ENCODE measurements at regions not wholly inside any gene's neighbourhood (a gene's known extent, or its start where the extent isn't known, plus 50 kb on each side); places are given as distances from the start of the nearest gene placed in this dataset.

DNA sequence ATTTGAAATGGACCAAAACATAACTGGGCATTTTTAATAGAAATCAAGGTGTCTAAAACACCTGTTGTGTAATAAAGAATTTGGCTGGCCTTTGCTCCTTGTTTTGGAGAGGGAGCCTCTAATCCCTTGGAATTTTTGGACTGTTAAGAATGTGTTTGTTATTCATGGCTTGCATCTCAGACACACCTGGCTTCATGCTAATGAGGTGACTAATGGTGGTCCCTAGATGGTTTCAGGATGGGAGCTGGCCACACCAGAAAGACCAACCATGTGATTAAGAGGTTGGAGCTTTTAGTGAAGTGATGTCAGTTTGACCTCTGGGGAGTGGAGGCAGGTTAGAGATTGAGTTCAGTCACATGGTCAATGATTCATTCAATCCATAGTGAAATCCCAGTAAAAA, 328.4 kb downstream of the DHX35 start:
- Mint-ChIP-seq H3K4me3 (no peak overlapping the region), H3K4me1 (ENCODE audit: low read depth in 2 of 2) (no peaks in the 10 kb centered on the region), H3K36me3 (ENCODE audit: insufficient read depth) (no peaks in the 10 kb centered on the region), H3K27me3 (peaks cover 22 to 28% of the 10 kb centered on the region in 2 donors), H3K9me3 (no peaks in the 10 kb centered on the region), H3K27ac (no peak overlapping the region)
- ATAC-seq (replicated peaks): no peak
- DNase-seq: no peak

DNA sequence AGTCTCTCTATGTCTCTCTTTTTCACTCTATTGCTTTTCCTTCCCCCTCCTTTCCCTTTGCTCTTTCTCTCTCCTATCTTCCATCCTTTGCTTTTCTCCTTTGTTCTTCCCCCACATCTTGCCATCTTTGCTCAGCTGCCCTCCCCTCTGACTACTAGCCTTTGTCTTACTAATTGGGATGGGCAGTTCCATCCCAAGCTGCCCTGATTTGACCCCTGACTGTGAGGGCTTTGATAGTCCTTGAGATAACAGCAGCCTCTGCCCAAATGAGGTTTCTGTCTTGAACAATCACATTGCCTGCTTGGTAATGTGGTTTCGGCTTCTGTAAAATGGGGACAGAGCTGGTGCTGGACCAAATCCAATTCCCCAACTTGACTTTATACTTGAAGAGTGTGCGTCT, 327.7 kb downstream of the DHX35 start:
- ATAC-seq (replicated peaks) (no peak), DNase-seq (no peak)
- Mint-ChIP-seq H3K27me3 (peaks cover 22 to 24% of the 10 kb centered on the region in 2 donors), H3K4me3 (no peak overlapping the region), H3K9me3 (no peaks in the 10 kb centered on the region), H3K4me1 (ENCODE audit: low read depth in 2 of 2) (no peaks in the 10 kb centered on the region), H3K27ac (no peak overlapping the region), H3K36me3 (ENCODE audit: insufficient read depth) (no peaks in the 10 kb centered on the region)

DNA sequence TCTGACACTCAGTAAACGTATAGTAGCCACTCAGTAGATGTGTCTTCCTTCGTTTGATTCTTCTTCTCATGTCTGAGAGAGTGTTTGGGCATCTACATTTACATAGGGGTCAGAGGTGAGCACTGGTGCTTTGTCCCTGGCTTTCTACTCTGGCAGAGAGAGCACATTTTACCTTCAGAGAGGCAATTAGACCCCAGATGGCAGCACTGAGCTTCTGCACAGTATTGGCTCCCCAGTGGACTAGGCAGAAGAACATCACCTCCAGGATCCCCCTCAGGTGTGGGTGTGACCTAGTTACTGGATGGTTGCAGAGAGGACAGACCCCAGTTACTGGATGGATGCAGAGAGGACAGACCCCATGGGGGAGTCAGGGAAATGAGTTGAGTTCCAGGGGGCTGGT, 327.2 kb downstream of the DHX35 start:
- Mint-ChIP-seq H3K27ac (no peak overlapping the region), H3K4me3 (no peak overlapping the region), H3K27me3 (peaks cover 20 to 22% of the 10 kb centered on the region in 2 donors), H3K36me3 (ENCODE audit: insufficient read depth) (no peaks in the 10 kb centered on the region), H3K9me3 (no peaks in the 10 kb centered on the region), H3K4me1 (ENCODE audit: low read depth in 2 of 2) (no peaks in the 10 kb centered on the region)
- ATAC-seq (replicated peaks) (no peak), DNase-seq (no peak)

DNA sequence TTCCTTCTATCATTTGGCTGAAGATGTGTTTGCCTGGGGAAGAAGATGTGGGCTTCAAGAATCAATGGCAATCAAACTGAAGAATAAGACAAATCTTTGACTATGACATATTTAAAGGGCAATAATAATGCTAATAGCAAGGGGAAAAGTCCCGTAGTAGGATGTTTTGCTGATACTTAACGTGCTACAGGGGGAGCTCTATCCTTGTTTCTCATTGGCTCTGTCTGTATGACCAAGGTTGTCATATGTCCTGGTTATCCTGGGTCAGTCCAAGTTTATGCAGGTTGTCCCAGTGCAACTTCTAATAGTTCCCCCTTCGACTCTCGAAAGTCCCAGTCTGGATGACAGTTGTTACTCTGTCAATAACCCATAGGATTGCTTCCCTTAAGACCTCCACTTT, 321.3 kb downstream of the DHX35 start:
- Mint-ChIP-seq H3K27ac (no peak overlapping the region), H3K9me3 (no peaks in the 10 kb centered on the region), H3K4me3 (no peak overlapping the region), H3K4me1 (ENCODE audit: low read depth in 2 of 2) (no peaks in the 10 kb centered on the region), H3K27me3 (peaks cover 22 to 30% of the 10 kb centered on the region in 2 donors), H3K36me3 (ENCODE audit: insufficient read depth) (peaks cover 3% of the 10 kb centered on the region)
- ATAC-seq (replicated peaks) (no peak), DNase-seq (no peak)

DNA sequence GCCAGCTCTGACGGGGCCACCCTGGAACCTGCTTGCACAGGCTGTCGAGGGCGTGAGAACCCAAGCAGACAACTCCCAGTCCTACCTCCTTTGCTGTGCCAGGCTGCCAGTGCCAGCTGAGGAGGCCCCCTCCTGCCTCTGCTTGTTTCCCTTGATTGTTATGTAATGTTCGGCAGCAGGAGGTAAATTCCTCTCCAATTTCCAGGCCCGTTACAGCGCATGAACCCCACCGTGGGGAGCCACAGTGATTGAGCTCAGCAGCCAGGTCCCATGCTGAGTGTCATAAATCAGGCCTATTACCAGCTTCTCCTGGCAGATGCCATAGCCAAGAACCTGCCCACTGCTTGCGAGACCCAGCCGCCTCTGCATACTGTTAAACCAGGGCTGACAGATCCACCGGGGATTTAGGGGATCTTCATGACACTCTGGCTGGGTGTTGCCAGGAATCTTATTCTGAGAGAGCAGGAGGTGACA, 320.5 kb downstream of the DHX35 start:
- ATAC-seq (replicated peaks): no peak
- Mint-ChIP-seq H3K27me3 (peaks cover 22 to 23% of the 10 kb centered on the region in 2 donors), H3K27ac (no peak overlapping the region), H3K4me3 (no peak overlapping the region), H3K36me3 (ENCODE audit: insufficient read depth) (peaks cover 3% of the 10 kb centered on the region), H3K4me1 (ENCODE audit: low read depth in 2 of 2) (no peaks in the 10 kb centered on the region), H3K9me3 (no peaks in the 10 kb centered on the region)
- no peak for DNase-seq

DNA sequence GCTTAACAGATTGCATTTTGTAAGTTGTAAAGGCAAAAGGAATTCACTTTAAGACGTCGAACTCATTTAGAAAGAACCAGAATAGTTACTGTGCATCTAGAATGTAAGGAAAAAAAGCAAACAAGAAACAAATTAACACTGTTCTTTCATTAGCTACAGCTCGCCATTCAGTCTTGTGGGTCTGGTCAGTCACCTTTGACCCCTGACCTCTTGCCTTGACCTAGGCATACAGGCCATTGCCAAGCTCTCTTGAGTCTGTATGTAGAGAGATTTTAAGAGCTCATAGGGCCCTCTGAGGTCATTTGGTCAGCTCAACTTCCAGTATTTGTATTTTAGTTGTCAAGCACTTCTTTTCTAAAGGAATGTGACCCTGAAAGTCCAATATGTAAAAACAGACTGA, 318.7 kb downstream of the DHX35 start:
- no peak overlapping the region for H3K4me3 Mint-ChIP-seq
- H3K27ac Mint-ChIP-seq: no peak overlapping the region
- ATAC-seq (replicated peaks) (no peak), DNase-seq (no peak)
- no peaks in the 10 kb centered on the region for H3K4me1 Mint-ChIP-seq (ENCODE audit: low read depth in 2 of 2)
- peaks cover 18 to 31% of the 10 kb centered on the region in 2 donors for H3K27me3 Mint-ChIP-seq
- peaks cover 3% of the 10 kb centered on the region for H3K36me3 Mint-ChIP-seq (ENCODE audit: insufficient read depth)
- H3K9me3 Mint-ChIP-seq: peaks cover 3 to 7% of the 10 kb centered on the region in 2 donors

DNA sequence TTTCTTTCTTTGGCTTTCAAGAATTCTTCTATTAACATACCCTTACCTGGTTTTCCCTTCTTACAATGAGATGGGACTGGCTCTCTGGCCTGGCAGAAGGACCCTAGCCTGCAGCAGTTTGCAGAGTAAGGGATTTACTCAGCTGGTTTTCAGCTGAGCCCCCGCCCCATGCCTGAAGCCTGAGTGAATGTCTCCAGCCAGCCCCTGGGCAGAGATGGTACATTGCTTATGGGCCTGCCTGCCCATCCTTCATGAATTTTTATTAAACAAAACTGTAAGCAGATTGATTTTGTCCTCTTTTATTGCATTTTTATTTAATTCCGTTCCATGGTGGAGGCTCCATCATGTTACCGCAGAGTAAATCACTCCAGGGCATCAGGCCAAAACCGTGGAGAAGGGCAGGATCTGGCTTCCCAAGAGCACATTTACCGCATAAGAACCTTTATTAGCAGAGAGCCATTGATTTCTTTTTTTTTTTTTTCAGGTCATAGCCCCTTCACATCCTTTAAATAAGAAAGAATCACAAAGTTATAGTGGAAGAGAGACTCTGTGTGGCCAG, 316.2 kb downstream of the DHX35 start:
- Mint-ChIP-seq H3K36me3 (ENCODE audit: insufficient read depth) (peaks cover 3% of the 10 kb centered on the region), H3K27me3 (peaks cover 17 to 34% of the 10 kb centered on the region in 2 donors), H3K27ac (no peak overlapping the region), H3K4me3 (no peak overlapping the region), H3K4me1 (ENCODE audit: low read depth in 2 of 2) (no peaks in the 10 kb centered on the region), H3K9me3 (peaks cover 3 to 7% of the 10 kb centered on the region in 2 donors)
- DNase-seq: no peak
- no peak for ATAC-seq (replicated peaks)

DNA sequence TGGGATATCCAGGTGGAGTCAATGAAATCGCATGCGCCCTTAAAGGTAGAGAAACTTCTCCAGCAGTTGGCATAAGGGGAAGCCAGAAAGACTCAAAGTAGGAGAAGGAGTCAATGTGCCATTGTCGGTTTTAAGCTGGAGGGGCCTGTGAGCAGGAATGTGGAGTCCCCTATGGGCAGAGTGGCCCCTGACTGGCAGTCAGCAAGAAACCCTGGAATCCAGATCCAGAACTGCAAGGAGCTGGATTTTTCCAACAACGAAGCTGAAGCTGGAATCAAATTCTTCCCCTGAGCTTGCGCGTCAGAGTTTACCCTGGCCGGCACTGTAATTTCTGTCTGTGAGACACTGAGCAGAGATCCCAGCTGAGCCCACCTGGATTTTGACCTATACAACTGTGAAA, 315.0 kb downstream of the DHX35 start:
- no peak overlapping the region for H3K4me3 Mint-ChIP-seq
- H3K9me3 Mint-ChIP-seq: peaks cover 3 to 7% of the 10 kb centered on the region in 2 donors
- no peak for DNase-seq
- no peak overlapping the region for H3K27ac Mint-ChIP-seq
- H3K4me1 Mint-ChIP-seq (ENCODE audit: low read depth in 2 of 2): no peaks in the 10 kb centered on the region
- ATAC-seq (replicated peaks): no peak
- H3K27me3 Mint-ChIP-seq: peaks cover 6 to 23% of the 10 kb centered on the region in 2 donors
- H3K36me3 Mint-ChIP-seq (ENCODE audit: insufficient read depth): no peaks in the 10 kb centered on the region

DNA sequence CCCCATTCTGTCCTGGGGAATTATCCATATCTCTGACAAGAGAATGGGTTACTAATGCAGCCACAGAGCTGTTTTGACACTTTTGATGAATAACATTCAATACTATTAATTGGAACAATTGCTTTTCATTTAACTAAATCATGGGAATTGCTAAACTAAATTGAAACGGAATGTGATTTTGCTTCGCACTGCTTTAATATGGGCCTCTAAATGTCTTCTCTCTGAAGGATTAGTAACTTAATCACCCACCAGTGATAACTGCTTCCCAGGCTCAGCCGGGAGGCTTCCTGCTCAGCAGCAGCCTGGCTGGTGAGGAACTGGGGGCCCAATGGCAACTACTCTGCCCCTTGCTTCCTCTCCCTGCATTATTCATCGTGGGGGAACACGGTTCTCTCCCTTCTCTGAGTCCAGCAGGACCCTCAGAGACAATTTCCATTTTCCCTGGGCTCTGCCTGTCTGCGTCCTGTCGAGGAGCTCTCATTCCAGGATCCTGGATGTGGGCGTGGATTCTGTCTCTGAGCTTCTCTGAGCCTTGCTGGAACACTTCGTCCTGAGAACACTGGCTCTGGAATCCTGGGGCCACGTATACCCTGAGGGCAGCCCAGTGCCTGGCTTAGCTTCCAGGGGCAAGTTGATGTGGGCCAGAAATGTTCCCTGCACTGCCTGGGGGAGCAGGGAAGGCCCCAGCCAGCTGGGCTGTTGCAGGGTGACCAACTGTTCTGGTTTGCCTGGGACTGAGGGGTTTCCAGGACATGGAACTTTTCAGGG, 308.9 kb downstream of the DHX35 start:
- H3K4me1 Mint-ChIP-seq (ENCODE audit: low read depth in 2 of 2): no peaks in the 10 kb centered on the region
- no peak overlapping the region for H3K27ac Mint-ChIP-seq
- no peak for DNase-seq
- peaks cover 0 to 8% of the 10 kb centered on the region in 2 donors for H3K27me3 Mint-ChIP-seq
- no peaks in the 10 kb centered on the region for H3K36me3 Mint-ChIP-seq (ENCODE audit: insufficient read depth)
- ATAC-seq (replicated peaks): no peak
- H3K4me3 Mint-ChIP-seq: no peak overlapping the region
- no peaks in the 10 kb centered on the region for H3K9me3 Mint-ChIP-seq

DNA sequence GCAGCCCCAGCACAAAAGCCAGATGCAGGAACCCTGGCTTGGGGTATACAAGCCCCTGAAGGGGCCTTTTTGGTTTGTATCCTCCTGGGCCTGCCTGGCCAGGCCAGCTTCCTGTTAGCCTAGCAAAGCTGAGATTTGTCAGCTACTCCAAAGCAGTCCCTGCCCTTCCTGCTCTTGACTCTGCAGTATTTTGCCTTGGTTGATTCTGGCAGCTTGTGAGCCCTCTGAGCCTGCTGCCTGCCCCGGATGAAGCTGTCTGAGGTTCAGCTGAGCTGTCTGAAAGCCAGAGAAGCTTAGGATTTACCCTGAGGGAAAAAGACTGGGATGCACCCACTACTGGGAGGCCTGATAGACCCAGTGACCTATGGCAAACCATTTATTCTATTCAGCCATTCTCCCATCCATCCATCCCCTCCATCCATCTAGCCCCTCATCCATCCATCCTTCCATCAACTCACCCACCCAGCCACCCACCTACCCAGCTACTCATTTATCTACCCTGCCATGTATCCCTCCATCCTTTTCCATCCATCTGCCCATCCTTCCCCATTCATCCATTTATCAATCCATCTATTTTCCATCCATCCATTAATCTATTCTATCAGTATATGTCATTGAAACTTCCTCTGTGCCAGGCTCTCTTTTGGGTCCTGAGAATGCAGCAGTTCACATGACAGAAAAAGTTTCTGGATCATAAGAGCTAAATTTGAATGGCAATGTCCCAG, 307.5 kb downstream of the DHX35 start:
- DNase-seq (no peak), ATAC-seq (replicated peaks) (no peak)
- Mint-ChIP-seq H3K9me3 (no peaks in the 10 kb centered on the region), H3K4me3 (no peak overlapping the region), H3K36me3 (ENCODE audit: insufficient read depth) (no peaks in the 10 kb centered on the region), H3K27ac (no peak overlapping the region), H3K27me3 (peaks cover 0 to 5% of the 10 kb centered on the region in 2 donors), H3K4me1 (ENCODE audit: low read depth in 2 of 2) (no peaks in the 10 kb centered on the region)

DNA sequence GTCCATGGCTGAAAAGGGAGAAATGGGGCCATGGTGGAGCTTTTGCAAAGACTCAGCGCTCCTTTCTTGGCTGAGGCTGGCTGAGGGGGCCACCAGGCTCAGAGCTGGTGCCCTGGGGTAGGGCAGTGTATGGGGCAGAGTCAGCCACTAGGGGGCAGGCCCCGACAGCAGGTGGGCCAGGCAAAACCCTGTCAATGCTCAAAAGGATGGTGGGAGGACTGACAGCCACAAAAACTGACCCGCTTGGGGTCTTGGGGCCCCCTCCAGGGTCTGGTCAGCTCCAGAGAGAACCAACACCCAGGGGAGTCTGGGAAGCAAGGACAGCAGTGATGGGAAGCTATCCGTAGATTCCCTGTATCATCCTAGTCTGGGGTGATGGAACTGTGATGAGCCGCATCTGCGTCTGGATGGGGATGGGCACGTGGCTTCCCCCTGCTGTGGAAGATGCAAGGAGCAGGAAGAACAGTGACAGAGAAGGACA, 306.9 kb downstream of the DHX35 start:
- H3K9me3 Mint-ChIP-seq: no peaks in the 10 kb centered on the region
- no peak overlapping the region for H3K27ac Mint-ChIP-seq
- DNase-seq (peak in 2 of 3 experiments; percentile 3 to 11), ATAC-seq (replicated peaks) (peak; percentile 43)
- H3K4me1 Mint-ChIP-seq (ENCODE audit: low read depth in 2 of 2): no peaks in the 10 kb centered on the region
- no peaks in the 10 kb centered on the region for H3K27me3 Mint-ChIP-seq
- H3K36me3 Mint-ChIP-seq (ENCODE audit: insufficient read depth): no peaks in the 10 kb centered on the region
- H3K4me3 Mint-ChIP-seq: no peak overlapping the region

DNA sequence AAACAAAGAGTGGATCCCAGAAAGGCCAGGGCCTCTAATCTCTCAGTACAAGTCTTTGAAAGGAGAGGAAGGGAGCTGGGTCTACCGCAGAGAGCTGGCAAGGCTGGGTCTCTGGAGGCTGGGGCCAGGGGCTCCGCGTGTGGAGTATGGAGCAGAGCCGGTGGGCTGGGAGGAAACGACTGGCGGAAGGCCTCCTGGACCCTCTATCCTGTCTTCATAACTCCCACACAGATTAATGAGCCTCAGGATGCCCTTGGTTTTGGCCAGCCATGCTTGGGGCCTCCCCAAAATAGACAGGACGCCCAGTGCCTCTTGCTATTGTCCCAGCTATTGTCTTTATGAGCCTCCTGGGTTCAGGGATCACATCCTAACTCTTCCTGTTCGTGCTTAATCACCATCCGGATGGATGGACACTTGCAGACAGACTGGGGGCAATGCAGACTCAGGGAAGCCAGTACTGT, 306.4 kb downstream of the DHX35 start:
- H3K9me3 Mint-ChIP-seq: no peaks in the 10 kb centered on the region
- DNase-seq (no peak), ATAC-seq (replicated peaks) (no peak)
- H3K36me3 Mint-ChIP-seq (ENCODE audit: insufficient read depth): no peaks in the 10 kb centered on the region
- no peak overlapping the region for H3K27ac Mint-ChIP-seq
- H3K27me3 Mint-ChIP-seq: peaks cover 0 to under 1% of the 10 kb centered on the region in 2 donors
- no peaks in the 10 kb centered on the region for H3K4me1 Mint-ChIP-seq (ENCODE audit: low read depth in 2 of 2)
- H3K4me3 Mint-ChIP-seq: no peak overlapping the region

DNA sequence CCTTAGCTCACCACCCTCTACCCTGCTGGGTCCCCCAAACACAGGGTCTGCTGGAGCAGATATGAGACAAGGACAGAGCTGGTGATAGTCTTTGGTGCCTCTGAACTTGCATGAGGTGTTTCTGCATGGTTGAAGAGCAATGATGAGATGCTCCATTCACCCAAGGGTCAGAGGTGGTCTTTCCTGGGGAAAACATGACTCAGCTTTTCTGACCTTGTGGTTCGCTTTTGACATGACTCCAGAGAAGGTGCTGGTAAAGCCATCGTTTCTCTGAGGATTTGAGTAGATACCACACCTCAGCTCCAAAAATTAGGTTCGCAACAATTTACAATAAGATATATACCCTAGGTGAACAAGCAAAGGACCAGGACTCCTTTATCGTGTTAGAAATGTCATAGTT, 304.8 kb downstream of the DHX35 start:
- no peaks in the 10 kb centered on the region for H3K9me3 Mint-ChIP-seq
- no peak for DNase-seq
- no peak for ATAC-seq (replicated peaks)
- H3K4me3 Mint-ChIP-seq: no peak overlapping the region
- H3K36me3 Mint-ChIP-seq (ENCODE audit: insufficient read depth): no peaks in the 10 kb centered on the region
- no peaks in the 10 kb centered on the region for H3K4me1 Mint-ChIP-seq (ENCODE audit: low read depth in 2 of 2)
- peaks cover 0 to 7% of the 10 kb centered on the region in 2 donors for H3K27me3 Mint-ChIP-seq
- no peak overlapping the region for H3K27ac Mint-ChIP-seq
